HepG2 (cell line): ENCODE measurements at regions not wholly inside any gene's neighbourhood (a gene's known extent, or its start where the extent isn't known, plus 50 kb on each side); places are given as distances from the start of the nearest gene placed in this dataset.
A peak's percentile ranks its signal among the peaks of the same experiment; 100 is the strongest.

Source experiments
- ATM ChIP-seq: fragments of 450-650 bp; IDR thresholded peaks from 2 replicates; pipeline ENCODE4 v1.7.1; 2017; ENCODE audit warnings: mild to moderate bottlenecking, borderline replicate concordance
- FOXA3 ChIP-seq: IDR thresholded peaks from 2 replicates; pipeline ENCODE4 v1.6.1; 2016; ENCODE audit warnings: missing genetic modification reagents, missing compliant biosample characterization
- GPN1 ChIP-seq: sonication (generic); formaldehyde crosslinking; IDR thresholded peaks from 2 replicates; pipeline ENCODE4 v1.5.1; 2020; ENCODE audit warnings: missing genetic modification reagents, borderline replicate concordance
- IKZF4 ChIP-seq: sonication (generic); formaldehyde crosslinking; IDR thresholded peaks from 2 replicates; pipeline ENCODE4 v1.5.1; 2020; ENCODE audit warnings: borderline replicate concordance, mild to moderate bottlenecking, low read depth, missing genetic modification reagents; ENCODE audit errors: not compliant biosample characterization
- MLLT10 ChIP-seq: sonication (generic); formaldehyde crosslinking; IDR thresholded peaks from 2 replicates; pipeline ENCODE4 v1.4.0; 2020; ENCODE audit warnings: missing genetic modification reagents
- PTBP1 ChIP-seq: fragments of 200-400 bp; formaldehyde crosslinking; IDR thresholded peaks from 2 replicates; pipeline ENCODE4 v1.6.1; 2018; ENCODE audit warnings: low read length, low read depth; ENCODE audit not compliant: poor library complexity, severe bottlenecking
- SAFB2 ChIP-seq: sonication (generic); formaldehyde crosslinking; IDR thresholded peaks from 2 replicates; pipeline ENCODE4 v1.5.1; 2020; ENCODE audit warnings: missing genetic modification reagents, low read depth, mild to moderate bottlenecking, borderline replicate concordance
- SMAD9 ChIP-seq: sonication (generic); formaldehyde crosslinking; IDR thresholded peaks from 2 replicates; pipeline ENCODE4 v1.5.1; 2020; ENCODE audit warnings: mild to moderate bottlenecking, missing genetic modification reagents
- SMC3 ChIP-seq: IDR thresholded peaks from 2 replicates; pipeline ENCODE4 v1.6.1; 2011; ENCODE audit warnings: low read length, improper control_type of control experiment
- SNRNP70 ChIP-seq: fragments of 200-400 bp; formaldehyde crosslinking; IDR thresholded peaks from 2 replicates; pipeline ENCODE4 v1.6.1; 2017; ENCODE audit warnings: mild to moderate bottlenecking, low read depth, low read length, moderate library complexity
- TEAD3 ChIP-seq: optimal IDR thresholded peaks from 2 replicates; pipeline ENCODE3; 2016; ENCODE audit warnings: borderline replicate concordance
- ZNF44 ChIP-seq: sonication (generic); formaldehyde crosslinking; IDR thresholded peaks from 2 replicates; pipeline ENCODE4 v1.5.1; 2020; ENCODE audit warnings: mild to moderate bottlenecking, missing genetic modification reagents
- ZNF773 ChIP-seq: sonication (generic); formaldehyde crosslinking; IDR thresholded peaks from 2 replicates; pipeline ENCODE4 v1.4.0; 2020; ENCODE audit warnings: missing genetic modification reagents, borderline replicate concordance
- ZNF841 ChIP-seq: sonication (generic); formaldehyde crosslinking; IDR thresholded peaks from 2 replicates; pipeline ENCODE4 v1.8.1; 2023; ENCODE audit warnings: missing genetic modification reagents, borderline replicate concordance
- TF ChIP-seq, protein P1 (sequence below): sonication (generic); formaldehyde crosslinking; IDR thresholded peaks from 2 replicates; pipeline ENCODE4 v1.4.0; 2020; ENCODE audit warnings: missing genetic modification reagents, borderline replicate concordance
- TF ChIP-seq, protein P2 (sequence below): sonication (generic); formaldehyde crosslinking; IDR thresholded peaks from 2 replicates; pipeline ENCODE4 v1.4.0; 2020; ENCODE audit warnings: missing genetic modification reagents
- TF ChIP-seq, protein P3 (sequence below): sonication (generic); formaldehyde crosslinking; IDR thresholded peaks from 2 replicates; pipeline ENCODE4 v1.5.0; 2020; ENCODE audit warnings: missing genetic modification reagents
- TF ChIP-seq, protein P4 (sequence below): sonication (generic); formaldehyde crosslinking; IDR thresholded peaks from 2 replicates; pipeline ENCODE4 v1.4.0; 2020; ENCODE audit warnings: missing genetic modification reagents, mild to moderate bottlenecking, borderline replicate concordance
- TF ChIP-seq, protein P5 (sequence below): sonication (generic); formaldehyde crosslinking; IDR thresholded peaks from 2 replicates; pipeline ENCODE4 v1.5.1; 2020; ENCODE audit warnings: mild to moderate bottlenecking, missing genetic modification reagents, moderate library complexity

DNA sequence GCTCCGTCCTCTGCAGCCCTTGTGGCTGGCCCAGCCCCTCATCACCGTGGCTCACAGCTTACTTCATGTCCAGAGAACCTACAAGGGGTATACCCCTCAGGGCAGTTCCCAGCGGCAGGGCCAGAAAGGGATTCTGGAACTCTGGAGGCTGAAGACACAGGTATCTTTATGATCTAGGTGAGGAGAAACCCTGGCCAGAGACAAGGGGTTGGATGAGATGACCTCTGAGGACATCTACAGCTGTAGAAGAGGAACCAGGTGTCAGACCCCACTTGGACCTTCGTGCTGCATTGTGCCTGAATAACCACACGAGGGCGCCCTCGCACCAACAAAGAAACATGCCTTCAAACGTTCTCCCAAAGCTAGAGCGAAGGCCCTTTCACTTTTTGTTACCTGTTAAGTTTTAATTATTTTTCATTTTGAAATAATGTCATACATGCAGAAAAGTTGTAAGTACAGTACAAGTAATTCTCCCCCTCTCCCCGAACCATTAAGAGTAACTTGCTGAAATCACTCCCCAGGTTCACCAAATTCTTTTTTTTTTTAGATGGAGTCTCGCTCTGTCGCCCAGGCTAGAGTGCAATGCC, 118.7 kb upstream of the SMAD3 start (continued):
- TF ChIP-seq SAFB2 (CRISPR knock-in tag) (no peak), PTBP1 (no peak), ATM (no peak), MLLT10 (CRISPR knock-in tag) (no peak), TEAD3 (CRISPR knock-in tag) (peak; percentile 40), SNRNP70 (no peak), SMAD9 (CRISPR knock-in tag) (no peak), ZNF841 (CRISPR knock-in tag) (no peak), FOXA3 (CRISPR knock-in tag) (no peak; the same call in 1 of the 2 replicates), SMC3 (peak; percentile 96), IKZF4 (CRISPR knock-in tag) (no peak), ZNF44 (CRISPR knock-in tag) (no peak), ZNF773 (CRISPR knock-in tag) (no peak), GPN1 (CRISPR knock-in tag) (no peak)
- TF ChIP-seq, protein P1, sequence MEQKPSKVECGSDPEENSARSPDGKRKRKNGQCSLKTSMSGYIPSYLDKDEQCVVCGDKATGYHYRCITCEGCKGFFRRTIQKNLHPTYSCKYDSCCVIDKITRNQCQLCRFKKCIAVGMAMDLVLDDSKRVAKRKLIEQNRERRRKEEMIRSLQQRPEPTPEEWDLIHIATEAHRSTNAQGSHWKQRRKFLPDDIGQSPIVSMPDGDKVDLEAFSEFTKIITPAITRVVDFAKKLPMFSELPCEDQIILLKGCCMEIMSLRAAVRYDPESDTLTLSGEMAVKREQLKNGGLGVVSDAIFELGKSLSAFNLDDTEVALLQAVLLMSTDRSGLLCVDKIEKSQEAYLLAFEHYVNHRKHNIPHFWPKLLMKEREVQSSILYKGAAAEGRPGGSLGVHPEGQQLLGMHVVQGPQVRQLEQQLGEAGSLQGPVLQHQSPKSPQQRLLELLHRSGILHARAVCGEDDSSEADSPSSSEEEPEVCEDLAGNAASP, result 0 out of 2 replicates have a peak, but pooled peaks have one; percentile 51
- TF ChIP-seq, protein P2, sequence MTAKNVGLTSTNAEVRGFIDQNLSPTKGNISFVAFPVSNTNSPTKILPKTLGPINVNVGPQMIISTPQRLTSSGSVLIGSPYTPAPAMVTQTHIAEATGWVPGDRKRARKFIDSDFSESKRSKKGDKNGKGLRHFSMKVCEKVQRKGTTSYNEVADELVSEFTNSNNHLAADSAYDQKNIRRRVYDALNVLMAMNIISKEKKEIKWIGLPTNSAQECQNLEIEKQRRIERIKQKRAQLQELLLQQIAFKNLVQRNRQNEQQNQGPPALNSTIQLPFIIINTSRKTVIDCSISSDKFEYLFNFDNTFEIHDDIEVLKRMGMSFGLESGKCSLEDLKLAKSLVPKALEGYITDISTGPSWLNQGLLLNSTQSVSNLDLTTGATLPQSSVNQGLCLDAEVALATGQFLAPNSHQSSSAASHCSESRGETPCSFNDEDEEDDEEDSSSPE, result no peak
- TF ChIP-seq, protein P3, sequence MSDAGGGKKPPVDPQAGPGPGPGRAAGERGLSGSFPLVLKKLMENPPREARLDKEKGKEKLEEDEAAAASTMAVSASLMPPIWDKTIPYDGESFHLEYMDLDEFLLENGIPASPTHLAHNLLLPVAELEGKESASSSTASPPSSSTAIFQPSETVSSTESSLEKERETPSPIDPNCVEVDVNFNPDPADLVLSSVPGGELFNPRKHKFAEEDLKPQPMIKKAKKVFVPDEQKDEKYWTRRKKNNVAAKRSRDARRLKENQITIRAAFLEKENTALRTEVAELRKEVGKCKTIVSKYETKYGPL (CRISPR knock-in tag), result no peak
- TF ChIP-seq, protein P4, sequence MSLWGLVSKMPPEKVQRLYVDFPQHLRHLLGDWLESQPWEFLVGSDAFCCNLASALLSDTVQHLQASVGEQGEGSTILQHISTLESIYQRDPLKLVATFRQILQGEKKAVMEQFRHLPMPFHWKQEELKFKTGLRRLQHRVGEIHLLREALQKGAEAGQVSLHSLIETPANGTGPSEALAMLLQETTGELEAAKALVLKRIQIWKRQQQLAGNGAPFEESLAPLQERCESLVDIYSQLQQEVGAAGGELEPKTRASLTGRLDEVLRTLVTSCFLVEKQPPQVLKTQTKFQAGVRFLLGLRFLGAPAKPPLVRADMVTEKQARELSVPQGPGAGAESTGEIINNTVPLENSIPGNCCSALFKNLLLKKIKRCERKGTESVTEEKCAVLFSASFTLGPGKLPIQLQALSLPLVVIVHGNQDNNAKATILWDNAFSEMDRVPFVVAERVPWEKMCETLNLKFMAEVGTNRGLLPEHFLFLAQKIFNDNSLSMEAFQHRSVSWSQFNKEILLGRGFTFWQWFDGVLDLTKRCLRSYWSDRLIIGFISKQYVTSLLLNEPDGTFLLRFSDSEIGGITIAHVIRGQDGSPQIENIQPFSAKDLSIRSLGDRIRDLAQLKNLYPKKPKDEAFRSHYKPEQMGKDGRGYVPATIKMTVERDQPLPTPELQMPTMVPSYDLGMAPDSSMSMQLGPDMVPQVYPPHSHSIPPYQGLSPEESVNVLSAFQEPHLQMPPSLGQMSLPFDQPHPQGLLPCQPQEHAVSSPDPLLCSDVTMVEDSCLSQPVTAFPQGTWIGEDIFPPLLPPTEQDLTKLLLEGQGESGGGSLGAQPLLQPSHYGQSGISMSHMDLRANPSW (CRISPR knock-in tag), result no peak
- TF ChIP-seq, protein P5, sequence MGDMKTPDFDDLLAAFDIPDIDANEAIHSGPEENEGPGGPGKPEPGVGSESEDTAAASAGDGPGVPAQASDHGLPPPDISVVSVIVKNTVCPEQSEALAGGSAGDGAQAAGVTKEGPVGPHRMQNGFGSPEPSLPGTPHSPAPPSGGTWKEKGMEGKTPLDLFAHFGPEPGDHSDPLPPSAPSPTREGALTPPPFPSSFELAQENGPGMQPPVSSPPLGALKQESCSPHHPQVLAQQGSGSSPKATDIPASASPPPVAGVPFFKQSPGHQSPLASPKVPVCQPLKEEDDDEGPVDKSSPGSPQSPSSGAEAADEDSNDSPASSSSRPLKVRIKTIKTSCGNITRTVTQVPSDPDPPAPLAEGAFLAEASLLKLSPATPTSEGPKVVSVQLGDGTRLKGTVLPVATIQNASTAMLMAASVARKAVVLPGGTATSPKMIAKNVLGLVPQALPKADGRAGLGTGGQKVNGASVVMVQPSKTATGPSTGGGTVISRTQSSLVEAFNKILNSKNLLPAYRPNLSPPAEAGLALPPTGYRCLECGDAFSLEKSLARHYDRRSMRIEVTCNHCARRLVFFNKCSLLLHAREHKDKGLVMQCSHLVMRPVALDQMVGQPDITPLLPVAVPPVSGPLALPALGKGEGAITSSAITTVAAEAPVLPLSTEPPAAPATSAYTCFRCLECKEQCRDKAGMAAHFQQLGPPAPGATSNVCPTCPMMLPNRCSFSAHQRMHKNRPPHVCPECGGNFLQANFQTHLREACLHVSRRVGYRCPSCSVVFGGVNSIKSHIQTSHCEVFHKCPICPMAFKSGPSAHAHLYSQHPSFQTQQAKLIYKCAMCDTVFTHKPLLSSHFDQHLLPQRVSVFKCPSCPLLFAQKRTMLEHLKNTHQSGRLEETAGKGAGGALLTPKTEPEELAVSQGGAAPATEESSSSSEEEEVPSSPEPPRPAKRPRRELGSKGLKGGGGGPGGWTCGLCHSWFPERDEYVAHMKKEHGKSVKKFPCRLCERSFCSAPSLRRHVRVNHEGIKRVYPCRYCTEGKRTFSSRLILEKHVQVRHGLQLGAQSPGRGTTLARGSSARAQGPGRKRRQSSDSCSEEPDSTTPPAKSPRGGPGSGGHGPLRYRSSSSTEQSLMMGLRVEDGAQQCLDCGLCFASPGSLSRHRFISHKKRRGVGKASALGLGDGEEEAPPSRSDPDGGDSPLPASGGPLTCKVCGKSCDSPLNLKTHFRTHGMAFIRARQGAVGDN (CRISPR knock-in tag), result 0 out of 2 replicates have a peak, but pooled peaks have one; percentile 11
